Hypothalamus (tissue), 51 donors: ENCODE measurements at regions not wholly inside any gene's neighbourhood (a gene's known extent, or its start where the extent isn't known, plus 50 kb on each side); places are given as distances from the start of the nearest gene placed in this dataset.

ENCODE experiments used
- DNase-seq, 51 donors: peaks; one replicate each; lab custom pipeline; 2025; lab: John Stamatoyannopoulos, UW

DNA sequence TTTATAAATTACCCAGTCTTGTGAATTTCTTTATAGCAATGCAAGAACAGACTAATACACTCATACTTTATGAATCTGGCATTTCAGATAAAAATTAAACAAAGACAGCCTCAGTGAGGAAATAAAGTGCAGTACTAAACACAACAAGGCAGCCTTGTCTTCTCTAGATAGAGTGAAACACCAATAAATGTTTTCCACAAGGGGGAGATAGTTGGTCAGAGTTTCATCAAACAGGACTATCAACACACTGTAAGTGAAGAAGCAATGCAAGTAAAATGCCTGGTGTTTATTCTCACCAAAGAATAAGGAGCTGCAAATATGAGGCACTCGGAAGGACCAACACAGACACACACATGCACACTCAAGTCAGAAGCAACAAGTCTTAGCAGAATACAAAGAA, 62.8 kb downstream of the FAM9B start:
- no peak for DNase-seq

DNA sequence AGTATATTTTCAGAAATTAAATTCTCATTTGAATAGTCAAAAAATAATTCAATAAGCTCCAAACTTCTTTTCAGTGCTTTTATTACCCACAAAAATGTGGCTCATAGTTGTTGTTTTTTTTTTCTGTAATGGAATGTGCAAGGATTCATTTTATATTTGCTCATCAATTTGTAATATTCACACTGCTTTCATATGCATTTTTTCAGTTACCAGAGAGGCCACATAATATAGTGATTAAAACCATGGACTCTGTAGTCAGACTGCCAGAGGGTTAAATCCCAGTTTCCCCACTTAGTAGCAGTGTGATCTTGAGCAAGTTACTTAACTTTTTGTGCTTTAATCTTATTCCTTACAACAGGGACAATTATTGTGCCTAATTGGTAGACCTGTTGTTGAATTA, 64.5 kb downstream of the FAM9B start:
- no peak for DNase-seq

DNA sequence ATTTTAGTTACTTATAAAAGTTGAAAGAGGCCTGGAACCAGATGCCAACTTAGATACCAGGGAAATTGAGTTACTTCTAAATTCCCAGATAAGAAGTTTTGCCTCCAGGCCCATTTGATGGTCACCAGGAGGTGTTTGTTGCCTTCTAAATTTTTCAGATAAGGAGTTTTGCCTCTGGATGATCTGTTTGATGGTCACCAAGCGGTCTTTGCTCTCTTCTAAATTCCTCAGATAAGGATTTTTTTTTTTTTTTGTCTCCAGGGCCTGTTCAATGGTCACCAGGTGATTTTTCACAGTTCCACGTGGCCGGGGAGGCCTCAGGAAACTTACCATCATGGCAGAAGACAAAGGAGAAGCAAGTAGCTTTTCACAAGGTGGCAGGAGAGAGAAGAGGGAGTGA, 66.5 kb downstream of the FAM9B start:
- DNase-seq, result no peak

DNA sequence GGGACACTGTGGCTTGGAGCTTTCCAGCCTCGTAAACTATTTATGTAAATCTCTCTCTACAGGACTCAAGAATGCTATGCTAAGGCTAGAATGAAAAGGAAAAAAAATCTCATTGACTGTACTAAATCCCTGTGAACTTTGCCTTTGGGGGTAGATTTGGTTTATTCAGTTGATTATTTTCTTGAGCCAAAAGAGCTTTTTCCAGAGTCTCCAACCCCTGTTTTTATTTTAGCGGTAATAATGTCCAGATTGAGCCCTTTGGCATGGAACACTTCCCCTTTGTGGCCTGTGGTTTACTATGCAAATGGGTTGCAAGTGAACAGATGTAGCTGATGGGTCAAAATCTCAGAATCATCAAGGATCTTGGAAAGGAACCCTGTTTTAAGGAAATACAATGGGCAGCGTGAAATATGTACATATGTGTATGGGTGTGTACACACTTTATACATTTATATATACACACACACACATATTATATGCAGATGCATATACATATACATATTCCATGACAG, 72.9 kb downstream of the FAM9B start:
- no peak for DNase-seq

DNA sequence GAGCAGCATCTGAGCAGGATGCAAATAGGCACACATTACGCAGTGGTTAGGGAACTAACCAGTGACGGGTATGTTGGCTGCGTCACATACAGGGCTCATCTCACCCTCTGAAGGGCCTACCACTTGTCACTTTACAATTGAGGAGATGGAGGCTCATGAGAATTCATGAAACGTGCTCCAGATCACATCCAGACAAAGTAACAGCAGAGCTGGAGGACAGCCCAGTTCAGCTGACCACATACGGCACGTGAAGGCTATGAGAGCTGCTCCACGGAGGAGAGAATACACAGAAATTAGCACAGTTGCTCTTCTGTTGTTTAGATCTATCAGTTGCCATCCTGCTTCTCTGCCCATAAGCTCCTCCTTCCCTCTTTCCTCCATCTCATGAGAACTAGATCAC, 78.4 kb downstream of the FAM9B start:
- no peak for DNase-seq

DNA sequence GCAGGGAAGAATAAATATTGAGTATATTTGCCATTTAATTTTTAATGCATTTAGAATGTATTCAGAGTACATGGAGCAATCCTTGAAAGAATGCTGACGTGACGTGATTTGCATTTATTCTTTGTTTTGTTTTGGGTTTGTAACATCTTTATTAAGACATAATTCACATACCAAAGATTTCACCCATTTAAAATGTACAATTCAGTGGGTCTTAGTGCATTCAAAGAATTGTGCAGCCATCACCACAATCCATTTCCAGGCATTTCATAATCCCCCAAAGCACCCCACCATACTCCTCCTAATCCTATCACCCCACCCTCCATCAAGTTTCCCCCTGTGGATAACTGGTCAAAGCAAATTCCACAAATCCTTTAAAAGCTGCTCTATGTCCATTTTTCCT, 87.4 kb downstream of the FAM9B start:
- DNase-seq, result no peak

DNA sequence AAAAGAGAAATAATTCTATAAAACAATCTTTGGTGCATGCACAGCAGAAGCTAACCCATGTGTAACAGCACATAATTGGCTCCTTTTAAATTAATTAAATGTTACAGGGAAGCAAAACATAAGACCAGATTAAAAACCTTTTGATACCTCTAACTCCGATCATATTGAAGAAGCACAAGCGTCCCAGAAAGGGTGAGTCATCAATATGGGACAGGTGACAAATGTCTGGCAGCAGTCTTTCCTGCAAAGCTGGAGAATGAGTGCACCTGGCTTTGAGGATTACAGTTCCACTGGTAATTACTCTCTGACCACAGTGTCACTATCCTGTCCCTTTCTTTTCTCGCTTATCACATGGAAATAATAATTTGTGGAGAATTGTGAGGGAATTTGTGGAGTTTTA, 94.6 kb downstream of the FAM9B start:
- DNase-seq, result no peak

DNA sequence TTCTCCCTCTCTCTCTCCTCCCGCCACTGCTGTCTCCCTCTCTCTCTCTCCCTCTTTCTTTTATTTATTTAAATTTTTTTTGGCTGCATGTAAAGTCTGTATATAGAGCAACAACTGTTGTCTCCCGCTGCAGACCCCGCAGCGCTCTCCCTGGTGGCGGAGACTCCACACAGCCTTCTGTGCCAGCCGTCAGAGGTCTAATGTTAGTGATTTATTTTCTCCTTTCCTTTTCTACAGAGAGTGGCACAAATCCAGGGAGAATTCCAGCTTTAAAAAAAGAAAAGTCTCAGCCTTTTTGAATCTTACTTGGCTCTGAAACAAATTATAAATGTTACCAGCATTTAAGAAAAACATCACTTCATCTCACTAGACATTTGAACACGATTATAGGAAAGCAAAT, 106.2 kb downstream of the FAM9B start:
- DNase-seq, result no peak

DNA sequence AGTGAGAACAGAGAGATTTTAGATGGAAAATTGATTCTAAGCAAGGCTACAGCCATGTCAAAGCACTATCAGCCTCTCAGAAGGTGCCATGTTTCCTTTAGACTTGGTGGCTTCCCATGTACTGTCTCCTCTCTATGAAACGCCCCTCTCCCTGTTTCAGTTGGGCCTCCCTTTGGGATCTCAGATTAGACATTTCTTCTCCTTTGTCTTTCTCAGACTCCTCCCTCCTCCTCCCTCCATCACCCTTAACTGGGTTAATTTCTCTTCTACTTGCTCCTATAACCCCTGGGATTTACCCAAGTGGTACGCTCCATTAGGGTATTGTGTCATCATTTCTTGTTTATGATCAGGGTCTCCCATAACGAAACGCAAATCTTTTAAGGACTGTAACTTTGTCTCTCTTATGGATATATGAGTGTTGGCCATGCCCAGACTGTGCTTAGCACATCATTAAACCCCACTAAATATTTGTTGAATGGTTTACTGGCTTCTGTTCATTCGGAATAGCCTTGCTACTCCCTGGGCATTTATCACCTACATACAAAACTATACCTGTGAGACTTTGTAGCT, 106.8 kb downstream of the FAM9B start:
- DNase-seq, result no peak

DNA sequence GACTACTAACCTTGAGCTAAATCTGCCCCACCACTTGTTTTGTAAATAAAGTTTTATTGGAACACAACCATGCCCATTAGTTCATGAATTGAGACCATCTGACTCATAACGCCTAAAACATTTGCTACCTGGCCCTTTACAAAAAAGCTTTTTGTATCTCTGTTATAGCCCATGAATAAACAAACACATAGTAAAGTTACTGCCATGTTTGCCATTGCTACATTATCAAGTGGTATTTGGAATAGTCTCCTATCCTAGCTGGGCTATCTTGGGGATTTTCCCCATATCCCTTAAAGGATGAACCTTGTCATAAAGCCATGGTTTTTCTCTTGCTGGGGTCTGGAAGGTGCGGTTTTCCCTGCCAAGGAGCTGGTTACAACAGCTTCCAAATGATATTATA, 112.3 kb downstream of the FAM9B start:
- no peak for DNase-seq

DNA sequence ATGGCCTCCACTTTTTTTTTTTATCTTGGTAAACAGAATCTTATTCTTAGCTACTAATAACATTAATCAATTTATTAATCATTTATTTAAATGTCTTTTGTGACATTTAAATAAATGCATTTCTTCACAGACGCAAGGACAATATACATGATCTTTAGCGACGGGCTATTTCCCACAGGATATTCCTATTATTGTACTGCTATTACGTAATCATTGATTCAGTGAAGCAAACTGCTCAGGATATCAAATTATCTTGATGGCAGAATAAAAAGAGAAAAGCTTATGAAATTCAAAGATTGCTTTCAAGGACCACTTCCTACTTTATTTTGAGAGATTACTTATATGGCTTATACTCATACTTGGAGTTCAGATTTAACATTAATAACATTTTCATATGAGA, 114.1 kb downstream of the FAM9B start:
- no peak for DNase-seq

DNA sequence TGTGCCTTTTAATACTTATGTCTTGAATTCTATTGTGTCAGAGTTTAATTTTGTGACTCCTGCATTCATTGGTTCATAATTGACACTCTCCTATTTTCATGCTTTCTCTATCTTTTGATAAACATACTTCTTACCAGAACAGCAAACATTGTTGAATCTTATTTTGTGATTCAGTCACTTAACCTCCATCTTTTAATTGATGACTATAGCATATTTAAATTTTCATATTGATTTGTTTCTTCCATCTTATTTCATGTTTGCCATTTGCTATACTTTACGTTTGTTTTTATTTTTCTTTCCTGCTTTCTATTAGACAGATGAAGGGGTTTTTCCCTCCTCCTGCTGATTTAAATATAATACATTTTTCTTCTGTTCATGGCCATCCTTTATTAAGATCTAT, 115.5 kb upstream of the FAM9A start:
- no peak for DNase-seq

DNA sequence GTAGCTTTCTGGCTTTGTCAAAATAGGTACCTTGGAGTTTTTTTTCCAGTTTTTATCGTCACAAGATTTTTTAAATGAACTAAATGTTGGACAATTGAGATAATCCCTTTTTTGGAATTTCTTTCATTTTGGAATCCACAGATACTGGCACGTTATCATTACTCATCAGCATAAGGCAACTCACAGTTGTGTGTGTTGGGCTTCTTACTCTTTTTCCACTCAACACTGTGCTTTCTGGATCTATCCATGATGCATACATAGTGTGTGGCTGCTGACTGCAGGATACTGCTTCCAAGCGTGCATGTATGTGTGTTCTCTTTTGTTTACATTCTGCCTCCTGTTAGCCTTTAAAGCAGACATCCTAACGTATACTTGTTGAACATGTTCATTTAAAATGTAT, 113.5 kb upstream of the FAM9A start:
- DNase-seq, result no peak

DNA sequence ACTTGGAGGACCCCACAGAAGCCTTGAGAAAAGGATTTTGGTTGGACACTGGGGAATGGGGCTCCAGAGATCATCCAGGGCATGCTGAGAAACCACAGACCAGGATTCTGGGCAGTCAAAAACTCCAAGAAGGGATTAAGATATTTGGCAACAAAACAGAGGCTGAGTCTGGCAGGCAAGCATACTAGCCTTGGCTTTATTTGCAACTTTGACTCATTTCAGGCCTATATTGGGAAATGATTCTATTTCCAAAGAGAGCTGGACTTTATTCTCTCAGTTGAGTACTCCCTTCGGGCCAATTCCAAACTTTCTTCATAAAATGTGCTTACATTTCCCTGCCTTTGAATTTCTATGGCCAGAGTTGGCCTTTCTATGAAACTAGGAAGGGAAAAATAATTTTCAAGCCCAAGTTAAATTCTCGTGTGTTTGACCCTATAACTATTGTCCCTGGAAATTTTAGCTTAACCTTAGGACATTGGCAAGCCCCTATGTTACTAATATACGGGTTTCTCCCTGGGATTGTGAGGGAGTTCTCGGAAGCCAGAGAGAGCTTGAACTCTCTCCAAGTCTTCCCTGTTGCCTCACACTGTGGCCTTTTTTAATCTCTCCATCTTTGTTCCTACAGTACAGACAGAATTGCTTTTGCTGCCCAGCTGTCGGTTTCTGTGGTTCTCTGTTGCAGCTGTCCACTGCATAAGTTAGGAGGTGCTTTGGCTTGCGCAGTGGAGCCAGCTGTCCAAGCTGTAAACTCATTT, 112.6 kb upstream of the FAM9A start:
- DNase-seq, result peak in 10 of 51 donors; percentile 0 to 11 (median 0)

DNA sequence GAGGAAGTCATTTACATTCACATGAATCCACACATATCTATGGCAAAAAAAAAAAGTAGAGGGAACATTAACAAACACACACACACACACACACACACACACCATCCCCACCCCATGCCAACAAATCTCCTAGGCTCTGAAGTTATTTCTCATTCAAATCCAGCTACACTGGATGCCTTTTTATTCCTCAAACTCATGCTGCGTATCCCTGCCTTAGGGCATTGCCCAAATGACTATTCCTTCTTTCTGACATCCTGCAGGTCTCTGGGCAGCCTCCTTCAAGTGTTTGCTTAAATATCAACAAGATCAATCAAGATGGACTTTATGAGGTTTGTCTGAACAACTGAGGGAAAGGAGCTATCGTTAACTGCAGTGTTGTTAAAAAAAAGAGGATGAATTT, 106.5 kb upstream of the FAM9A start:
- DNase-seq, result no peak

DNA sequence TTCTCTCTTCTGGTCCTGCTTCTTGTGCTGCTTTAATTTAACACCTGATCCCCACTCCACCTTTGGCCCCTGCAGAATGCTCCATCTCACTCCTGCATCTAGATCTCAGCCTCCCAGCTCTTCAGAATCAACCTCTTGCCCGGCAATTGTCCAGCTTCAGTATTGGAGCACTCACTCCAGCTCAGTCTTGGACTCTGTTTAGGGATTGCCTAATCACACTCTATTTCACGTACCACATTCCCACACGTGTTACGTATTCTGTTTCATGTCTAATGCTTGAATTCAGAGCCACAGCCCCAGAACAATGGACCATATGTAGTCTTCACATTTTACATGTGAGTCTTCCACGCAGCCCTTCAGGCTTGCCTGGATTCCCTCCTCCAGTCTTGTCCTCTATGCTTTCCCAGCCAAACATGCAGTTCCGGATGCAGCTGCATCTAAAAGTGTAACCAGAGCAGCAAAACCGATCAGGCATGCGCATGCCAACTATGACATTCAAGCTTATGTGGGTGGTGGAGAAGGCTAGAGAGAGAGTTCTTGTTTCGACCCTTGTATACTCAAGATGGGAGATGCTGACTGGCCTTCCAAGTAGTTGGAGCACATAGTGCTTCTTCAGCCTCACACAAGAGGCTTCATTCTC, 105.2 kb upstream of the FAM9A start:
- no peak for DNase-seq

DNA sequence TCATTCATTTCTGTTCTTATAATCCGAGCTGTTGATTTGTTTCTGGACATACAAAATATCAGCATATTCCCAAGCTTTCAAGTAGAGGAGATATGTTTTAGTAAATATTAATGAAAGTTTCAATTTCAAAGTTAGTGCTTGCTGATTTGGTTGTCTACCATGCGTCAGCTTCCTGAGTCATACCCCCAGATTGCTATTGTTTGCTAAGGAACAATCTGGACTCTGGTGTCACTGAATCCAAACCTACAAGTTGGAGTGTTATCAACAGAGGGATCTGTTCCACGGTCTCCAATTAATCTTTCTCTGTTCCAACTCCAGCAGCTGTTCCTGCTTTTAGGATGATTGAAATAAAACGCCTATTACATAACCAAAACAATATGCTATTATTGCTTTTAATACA, 96.1 kb upstream of the FAM9A start:
- DNase-seq, result no peak

DNA sequence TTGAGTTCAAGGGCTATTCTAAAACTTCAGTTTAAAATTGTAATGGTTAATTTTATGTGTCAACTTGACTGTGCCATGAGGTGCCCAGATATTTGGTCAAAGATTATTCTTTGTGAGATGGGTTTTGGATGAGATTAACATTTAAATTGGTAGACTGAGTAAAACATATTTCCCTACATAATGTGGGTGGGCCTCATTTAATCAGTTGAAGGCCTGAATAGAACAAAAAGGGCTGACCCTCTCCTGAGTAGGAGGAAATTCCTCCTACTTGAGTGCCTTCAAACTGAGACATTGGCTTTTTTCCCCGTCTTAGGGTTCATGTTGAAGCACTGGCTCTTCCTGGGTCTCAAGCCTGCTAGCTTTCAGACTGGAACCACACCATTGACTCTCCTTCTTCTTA, 89.6 kb upstream of the FAM9A start:
- DNase-seq, result no peak

DNA sequence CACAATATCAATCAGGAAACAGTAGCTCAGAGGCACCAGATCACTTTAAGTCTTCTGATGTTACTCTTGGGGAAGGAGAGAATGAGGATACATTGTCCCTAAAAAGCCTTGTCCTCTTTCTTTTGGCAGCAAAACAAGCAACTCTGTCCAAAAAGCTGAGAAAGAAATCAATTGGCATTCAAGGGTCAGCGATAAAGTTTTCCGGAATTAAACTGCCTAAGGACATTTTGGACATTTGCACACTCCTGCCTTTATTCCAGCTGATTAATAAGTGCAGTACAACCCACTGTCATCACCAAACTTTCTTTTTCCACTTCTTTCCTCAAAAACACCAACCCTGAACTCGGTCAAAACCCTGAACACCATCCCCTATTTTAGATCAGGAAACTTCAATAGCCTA, 85.8 kb upstream of the FAM9A start:
- no peak for DNase-seq

DNA sequence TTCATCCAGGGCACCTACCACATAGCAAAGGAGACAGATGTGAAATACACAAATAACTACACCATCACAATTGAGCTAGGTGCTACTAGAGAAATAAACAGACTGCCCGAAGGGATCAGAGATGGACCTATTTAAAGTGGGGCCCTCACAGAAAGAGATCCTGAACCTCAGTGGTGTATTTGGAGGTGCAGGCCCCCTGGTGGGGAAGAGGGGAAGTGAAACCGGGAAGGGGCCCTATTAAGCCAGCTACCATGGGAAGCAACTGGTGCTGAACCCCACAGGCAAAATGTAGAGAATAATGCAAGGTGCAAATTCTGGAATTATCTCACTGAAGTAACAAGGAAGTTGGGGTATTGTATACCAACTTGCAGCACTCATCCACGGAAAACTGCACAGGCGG, 78.6 kb upstream of the FAM9A start:
- peak in 1 of 51 donors; percentile 0 for DNase-seq

DNA sequence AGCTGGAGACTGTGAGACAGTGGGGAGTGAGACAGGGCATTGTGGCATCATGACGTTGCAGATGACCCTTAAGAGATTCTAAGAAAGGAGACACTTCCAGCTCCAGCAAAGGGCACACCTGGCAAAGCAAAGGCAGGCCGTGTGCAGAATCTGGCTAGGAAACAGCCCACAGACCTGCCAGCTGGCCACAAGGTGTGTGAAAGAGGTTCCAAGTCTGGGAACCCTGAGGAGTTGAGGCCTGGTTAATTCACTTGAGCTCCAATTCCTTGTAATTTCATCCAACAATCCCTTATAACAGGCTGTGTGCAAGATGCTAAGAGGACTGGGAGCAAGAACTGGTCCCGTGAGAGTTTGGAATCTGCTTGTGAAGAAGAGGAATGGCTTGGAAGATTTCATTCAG, 72.8 kb upstream of the FAM9A start:
- no peak for DNase-seq

DNA sequence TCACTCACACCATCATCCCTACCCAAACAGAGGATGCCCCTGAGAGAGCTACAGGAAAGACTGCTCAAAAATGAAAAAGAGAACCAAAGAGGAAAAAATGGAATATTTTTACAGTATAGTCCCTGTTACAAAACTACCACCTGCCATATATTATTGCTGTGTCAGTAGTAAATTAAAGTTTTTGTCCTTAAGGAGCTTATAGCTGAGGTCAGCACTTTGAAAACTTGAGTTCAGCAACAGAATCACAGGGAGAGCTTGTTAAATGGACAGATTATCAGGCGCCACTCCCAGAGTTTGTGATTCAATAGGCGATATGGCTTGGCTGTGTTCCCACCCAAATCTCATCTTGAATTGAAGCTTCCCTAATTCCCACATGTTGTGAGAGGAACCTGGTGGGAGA, 71.9 kb upstream of the FAM9A start:
- DNase-seq, result no peak
